ENCODE measurements at regions not wholly inside any gene's neighbourhood (a gene's known extent, or its start where the extent isn't known, plus 50 kb on each side); places are given as distances from the start of the nearest gene placed in this dataset.

- TF ChIP-seq CREB1 (IDR thresholded peaks at IDR 0.05) (no peak), EZH2 (IDR thresholded peaks at IDR 0.05; ENCODE audit: low read depth, low read length, severe bottlenecking) (no peak), SP4 (IDR thresholded peaks at IDR 0.05; ENCODE audit: low read length) (no peak), CTCF (IDR thresholded peaks at IDR 0.05; ENCODE audit: control extremely low read depth in 1 of 3, insufficient read depth in 1 of 3, low read depth in 1 of 3, low read length in 3 of 3) (no peak)
Observed at GRCh38 chr21:31395268-31395667, 51.2 kb upstream of the TIAM1 start.
